ENCODE measurements at regions not wholly inside any gene's neighbourhood (a gene's known extent, or its start where the extent isn't known, plus 50 kb on each side); places are given as distances from the start of the nearest gene placed in this dataset.

- in situ Hi-C loops (cut with HindIII; ENCODE audit: low pct_ligation_motif_present, low pct_unique_long_range_greater_than_20kb, low sequenced_read_pairs): no loop called here
- DNase-seq: no peak
Measured at GRCh38 chr17:36791150-36791941, 145.9 kb upstream of the LHX1 start.

GRCh38 chr17:36791942-36792475 is 145.3 kb upstream of the LHX1 start:
- in situ Hi-C loops (cut with HindIII; ENCODE audit: low pct_ligation_motif_present, low pct_unique_long_range_greater_than_20kb, low sequenced_read_pairs): no loop called here
- DNase-seq: no peak

GRCh38 chr17:36792849-36793248 is 144.4 kb upstream of the LHX1 start:
- no peak for DNase-seq
- in situ Hi-C loops (cut with HindIII; ENCODE audit: low pct_ligation_motif_present, low pct_unique_long_range_greater_than_20kb, low sequenced_read_pairs): no loop called here

GRCh38 chr17:36793976-36794375 is 143.3 kb upstream of the LHX1 start:
- in situ Hi-C loops (cut with HindIII; ENCODE audit: low pct_ligation_motif_present, low pct_unique_long_range_greater_than_20kb, low sequenced_read_pairs): no loop called here

GRCh38 chr17:36807496-36808179 is 129.6 kb upstream of the LHX1 start:
- DNase-seq: no peak
- in situ Hi-C loops (cut with HindIII; ENCODE audit: low pct_ligation_motif_present, low pct_unique_long_range_greater_than_20kb, low sequenced_read_pairs): no loop called here

More at GRCh38 chr17:36793976-36794375, 143.3 kb upstream of the LHX1 start:
- no peak for DNase-seq

GRCh38 chr17:36808180-36808661 is 129.1 kb upstream of the LHX1 start:
- in situ Hi-C loops (cut with HindIII; ENCODE audit: low pct_ligation_motif_present, low pct_unique_long_range_greater_than_20kb, low sequenced_read_pairs): no loop called here
- no peak for DNase-seq

GRCh38 chr17:36812762-36813161 is 124.5 kb upstream of the LHX1 start:
- in situ Hi-C loops (cut with HindIII; ENCODE audit: low pct_ligation_motif_present, low pct_unique_long_range_greater_than_20kb, low sequenced_read_pairs): no loop called here

GRCh38 chr17:36813357-36813756 is 123.9 kb upstream of the LHX1 start:
- DNase-seq: no peak
- in situ Hi-C loops (cut with HindIII; ENCODE audit: low pct_ligation_motif_present, low pct_unique_long_range_greater_than_20kb, low sequenced_read_pairs): no loop called here

More at GRCh38 chr17:36812762-36813161, 124.5 kb upstream of the LHX1 start:
- DNase-seq: no peak

GRCh38 chr17:36813957-36814563 is 123.2 kb upstream of the LHX1 start:
- DNase-seq: no peak
- in situ Hi-C loops (cut with HindIII; ENCODE audit: low pct_ligation_motif_present, low pct_unique_long_range_greater_than_20kb, low sequenced_read_pairs): no loop called here

- in situ Hi-C loops (cut with HindIII; ENCODE audit: low pct_ligation_motif_present, low pct_unique_long_range_greater_than_20kb, low sequenced_read_pairs): no loop called here
- DNase-seq: no peak
Measured at GRCh38 chr17:36814958-36815357, 122.3 kb upstream of the LHX1 start.

- in situ Hi-C loops (cut with HindIII; ENCODE audit: low pct_ligation_motif_present, low pct_unique_long_range_greater_than_20kb, low sequenced_read_pairs): no loop called here
- no peak for DNase-seq
Measured at GRCh38 chr17:36816214-36816906, 120.9 kb upstream of the LHX1 start.

- no peak for DNase-seq
- in situ Hi-C loops (cut with HindIII; ENCODE audit: low pct_ligation_motif_present, low pct_unique_long_range_greater_than_20kb, low sequenced_read_pairs): no loop called here
Measured at GRCh38 chr17:36816907-36817288, 120.4 kb upstream of the LHX1 start.

- DNase-seq: no peak
- in situ Hi-C loops (cut with HindIII; ENCODE audit: low pct_ligation_motif_present, low pct_unique_long_range_greater_than_20kb, low sequenced_read_pairs): no loop called here
Measured at GRCh38 chr17:36817483-36818048, 119.7 kb upstream of the LHX1 start.

GRCh38 chr17:36818134-36818825 is 119.0 kb upstream of the LHX1 start:
- in situ Hi-C loops (cut with HindIII; ENCODE audit: low pct_ligation_motif_present, low pct_unique_long_range_greater_than_20kb, low sequenced_read_pairs): no loop called here

GRCh38 chr17:36823850-36824677 is 113.2 kb upstream of the LHX1 start:
- in situ Hi-C loops (cut with HindIII; ENCODE audit: low pct_ligation_motif_present, low pct_unique_long_range_greater_than_20kb, low sequenced_read_pairs): no loop called here

More at GRCh38 chr17:36818134-36818825, 119.0 kb upstream of the LHX1 start:
- no peak for DNase-seq

GRCh38 chr17:36824678-36825101 is 112.6 kb upstream of the LHX1 start:
- in situ Hi-C loops (cut with HindIII; ENCODE audit: low pct_ligation_motif_present, low pct_unique_long_range_greater_than_20kb, low sequenced_read_pairs): no loop called here
- no peak for DNase-seq

More at GRCh38 chr17:36823850-36824677, 113.2 kb upstream of the LHX1 start:
- DNase-seq: no peak

GRCh38 chr17:36825113-36825512 is 112.2 kb upstream of the LHX1 start:
- no peak for DNase-seq
- in situ Hi-C loops (cut with HindIII; ENCODE audit: low pct_ligation_motif_present, low pct_unique_long_range_greater_than_20kb, low sequenced_read_pairs): no loop called here
